ENCODE measurements at regions not wholly inside any gene's neighbourhood (a gene's known extent, or its start where the extent isn't known, plus 50 kb on each side); places are given as distances from the start of the nearest gene placed in this dataset.
"Not testable (repeated sequence)": the region's sequence is repeated elsewhere in the genome, so short reads cannot be mapped to it uniquely, and the experiment has no call there.

DNA sequence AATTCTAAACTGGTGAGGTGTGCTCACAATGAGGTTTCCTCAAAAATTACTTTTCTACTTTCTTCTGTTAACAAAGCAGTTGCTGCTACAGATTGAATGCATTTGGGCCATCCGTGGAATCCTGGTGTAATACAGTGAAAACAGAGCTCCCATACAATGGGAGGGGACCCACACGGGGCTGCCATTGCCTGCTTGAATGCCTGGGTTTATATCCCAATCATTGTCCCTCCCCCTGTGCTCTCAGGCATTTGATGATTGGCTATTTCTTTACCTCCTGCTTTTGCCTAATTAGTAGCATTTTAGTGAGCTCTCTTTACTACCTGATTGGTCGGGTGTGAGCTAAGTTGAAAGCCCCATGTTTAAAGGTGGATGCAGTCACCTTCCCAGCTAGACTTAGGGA is 52.9 kb upstream of the CSF1 start:
- DNase-seq (ENCODE audit: low spot score) = not testable (repeated sequence)

DNA sequence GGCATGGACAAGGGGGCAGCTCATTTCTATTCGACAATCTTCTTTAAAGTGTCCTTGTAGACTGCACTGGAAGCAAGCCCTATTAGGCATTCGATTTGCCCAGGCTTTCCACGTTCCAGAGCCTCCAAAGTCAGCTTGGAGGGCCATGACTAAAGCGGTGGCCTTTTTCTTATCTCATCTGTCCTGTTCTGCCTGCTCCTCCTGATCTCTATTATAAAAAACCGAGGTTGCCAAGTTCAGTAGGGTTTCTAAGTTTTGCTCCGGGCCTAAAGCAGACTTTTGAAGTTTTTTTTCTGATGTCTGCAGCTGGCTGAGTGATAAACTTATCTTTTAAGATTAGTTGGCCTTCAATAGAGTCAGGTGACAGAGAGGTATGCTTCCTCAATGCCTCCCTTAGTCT is 54.7 kb upstream of the CSF1 start:
- DNase-seq (ENCODE audit: low spot score) = not testable (repeated sequence)

DNA sequence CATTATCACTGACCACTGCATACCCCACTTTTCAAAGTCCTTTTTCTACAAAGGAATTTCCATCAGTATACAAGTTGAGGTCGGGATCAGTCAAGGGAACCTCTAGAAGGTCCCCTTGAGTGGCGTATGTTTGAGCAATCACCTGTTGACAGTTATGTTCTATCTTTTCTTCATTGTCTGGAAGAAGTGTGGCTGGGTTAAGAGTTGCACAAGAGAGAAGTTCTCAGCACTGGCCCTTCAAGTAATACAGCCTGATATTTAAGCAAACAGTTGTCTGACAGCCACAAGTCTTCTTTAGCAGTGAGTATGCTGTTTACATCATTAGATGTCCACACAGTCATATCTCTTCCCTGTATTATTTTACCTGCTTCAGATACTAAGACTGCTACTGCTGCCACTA is 56.7 kb upstream of the CSF1 start:
- not testable (repeated sequence) for DNase-seq (ENCODE audit: low spot score)

DNA sequence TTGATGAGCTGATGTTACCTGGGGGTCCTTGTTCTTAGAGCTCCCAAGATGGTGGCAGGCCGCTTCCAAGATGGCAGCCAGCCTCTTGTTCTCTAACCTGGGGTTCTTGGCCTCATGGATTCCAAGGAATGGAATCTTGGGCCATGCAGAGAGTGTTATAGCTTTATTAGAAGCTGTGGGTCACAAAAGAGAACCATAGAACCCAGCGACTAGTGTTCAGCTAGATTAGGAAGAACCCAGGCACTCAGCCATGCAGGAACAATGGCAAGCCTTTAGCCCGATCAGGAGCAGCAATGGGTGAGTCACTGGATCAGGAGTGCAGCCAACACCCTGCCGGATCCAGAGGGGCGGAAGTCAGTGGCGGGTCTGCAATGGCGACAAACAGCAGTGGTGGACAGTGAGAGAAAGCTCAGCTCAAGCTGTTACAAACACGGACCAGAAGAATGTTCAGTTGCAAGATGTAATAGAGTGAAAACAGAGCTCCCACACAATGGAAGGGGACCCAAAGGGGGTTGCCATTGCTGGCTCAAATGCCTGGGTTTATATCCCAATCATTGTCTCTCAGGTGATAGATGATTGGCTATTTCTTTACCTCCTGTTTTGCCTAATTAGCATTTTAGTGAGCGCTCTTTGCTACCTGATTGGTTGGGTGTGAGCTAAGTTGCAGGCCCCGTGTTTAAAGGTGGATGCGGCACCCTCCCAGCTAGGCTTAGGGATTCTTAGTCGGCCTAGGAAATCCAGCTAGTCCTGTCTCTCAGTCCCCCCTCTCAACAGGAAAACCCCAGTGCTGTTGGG is 58.2 kb upstream of the CSF1 start:
- not testable (repeated sequence) for DNase-seq (ENCODE audit: low spot score)

DNA sequence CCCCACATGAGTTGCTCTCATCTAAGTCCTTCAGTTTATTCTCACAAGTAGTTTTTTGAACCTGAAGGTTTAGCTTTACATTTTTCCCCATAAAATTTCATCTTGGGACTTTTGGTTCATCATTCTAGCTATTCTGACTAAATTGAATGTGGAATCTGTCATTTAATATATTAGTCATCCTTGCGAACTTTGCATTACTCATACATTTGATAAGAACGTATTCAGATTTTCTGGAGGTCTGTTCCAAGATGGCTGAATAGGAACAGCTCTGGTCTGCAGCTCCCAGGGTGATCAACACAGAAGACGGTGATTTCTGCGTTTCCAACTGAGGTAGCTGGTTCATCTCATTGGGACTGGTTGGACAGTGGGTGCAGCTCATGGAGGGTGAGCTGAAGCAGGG is 59.8 kb upstream of the CSF1 start:
- no peak for DNase-seq (ENCODE audit: low spot score)

DNA sequence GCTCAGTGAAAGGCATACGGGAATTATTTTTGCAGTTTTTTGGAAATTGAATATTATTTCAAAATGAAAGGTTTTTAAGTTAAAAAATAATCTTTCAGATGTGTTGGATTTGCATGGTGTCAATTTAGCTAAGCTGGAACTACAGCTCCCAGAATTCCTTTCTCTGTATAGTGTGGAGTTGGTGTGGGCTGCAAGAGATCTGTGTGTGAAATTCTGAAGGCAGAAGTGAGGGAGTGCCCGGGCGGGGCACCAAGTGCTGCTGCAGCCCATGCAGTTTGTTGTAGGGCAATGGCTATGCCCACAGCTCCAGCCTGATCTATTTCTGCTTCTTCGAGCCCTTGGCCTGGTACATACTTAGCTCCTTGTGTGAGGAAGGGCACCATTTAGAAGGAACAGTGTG is 60.5 kb upstream of the CSF1 start:
- no peak for DNase-seq (ENCODE audit: low spot score)

DNA sequence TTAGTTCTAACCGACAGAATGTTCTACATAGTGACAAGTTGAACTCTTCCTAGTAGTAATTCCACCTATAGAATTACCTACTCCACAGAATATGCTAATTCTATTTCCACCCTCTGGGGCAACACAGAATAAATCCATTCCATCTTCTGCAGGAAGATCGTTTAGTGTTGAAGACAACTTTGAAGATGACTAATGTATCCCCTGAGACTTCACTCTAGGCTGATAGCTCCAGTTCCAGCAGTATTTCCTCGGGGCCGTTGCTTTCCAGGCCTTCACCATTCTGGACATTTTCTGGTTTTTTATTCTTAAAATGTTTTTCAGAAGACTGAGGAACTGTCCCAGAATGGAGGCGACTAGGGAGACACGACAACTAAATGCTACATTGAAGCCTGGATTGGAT is 61.0 kb upstream of the CSF1 start:
- no peak for DNase-seq (ENCODE audit: low spot score)

DNA sequence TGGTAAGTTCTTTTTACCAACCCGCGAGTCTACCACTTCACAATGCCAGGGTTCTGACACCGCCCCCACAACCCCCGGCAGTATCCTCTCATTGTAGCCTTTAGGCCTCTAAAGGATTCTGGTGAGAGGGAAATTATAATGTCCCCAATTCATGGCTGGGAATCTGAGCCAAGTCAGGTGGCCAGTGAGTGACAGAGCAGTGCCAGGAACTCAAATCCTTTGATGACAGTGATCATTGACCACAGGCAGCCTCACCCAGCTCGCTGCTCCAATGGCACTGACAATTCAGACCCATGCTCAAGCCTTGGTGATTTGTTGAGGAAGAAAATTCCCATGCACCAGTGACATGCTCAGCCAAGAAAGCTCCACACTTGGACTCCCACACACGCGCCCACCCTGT is 63.4 kb upstream of the CSF1 start:
- no peak for DNase-seq (ENCODE audit: low spot score)

DNA sequence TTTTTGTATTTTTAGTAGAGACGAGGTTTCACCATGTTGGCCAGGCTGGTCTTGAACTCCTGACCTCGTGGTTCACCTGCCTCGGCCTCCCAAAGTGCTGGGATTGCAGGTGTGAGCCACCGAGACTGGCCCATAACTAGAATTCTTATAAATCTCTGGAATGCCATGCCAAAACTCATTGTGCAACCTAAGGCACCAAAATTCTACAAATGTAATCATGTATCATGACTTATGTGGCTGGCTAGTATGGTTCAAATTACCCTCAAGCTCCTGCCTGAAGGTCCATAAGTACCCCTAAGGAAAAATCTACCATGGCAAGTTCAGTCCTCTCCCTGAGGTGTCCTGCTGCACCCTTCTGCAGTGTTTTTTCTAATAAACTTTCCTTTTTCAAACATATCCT is 63.8 kb upstream of the CSF1 start:
- DNase-seq (ENCODE audit: low spot score) = no peak

DNA sequence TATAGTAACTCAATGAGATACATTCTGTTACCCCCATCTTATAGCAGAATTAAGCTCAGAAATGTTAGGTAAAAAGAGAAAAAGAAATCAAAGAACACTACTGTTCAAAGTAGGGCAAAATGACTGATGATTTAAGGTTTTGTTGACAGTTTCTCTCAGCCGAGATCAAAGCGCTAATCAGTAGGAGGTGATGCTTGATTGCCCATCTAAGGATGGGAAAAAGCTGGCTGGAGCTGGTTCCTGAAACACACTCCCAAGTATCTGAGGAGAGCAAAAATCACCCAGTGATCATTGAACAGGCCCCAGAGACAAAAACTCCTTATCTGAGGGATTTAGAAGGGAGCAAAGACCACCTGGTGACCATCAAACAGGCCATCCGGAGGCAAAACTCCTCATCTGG is 64.5 kb upstream of the CSF1 start:
- no peak for DNase-seq (ENCODE audit: low spot score)

DNA sequence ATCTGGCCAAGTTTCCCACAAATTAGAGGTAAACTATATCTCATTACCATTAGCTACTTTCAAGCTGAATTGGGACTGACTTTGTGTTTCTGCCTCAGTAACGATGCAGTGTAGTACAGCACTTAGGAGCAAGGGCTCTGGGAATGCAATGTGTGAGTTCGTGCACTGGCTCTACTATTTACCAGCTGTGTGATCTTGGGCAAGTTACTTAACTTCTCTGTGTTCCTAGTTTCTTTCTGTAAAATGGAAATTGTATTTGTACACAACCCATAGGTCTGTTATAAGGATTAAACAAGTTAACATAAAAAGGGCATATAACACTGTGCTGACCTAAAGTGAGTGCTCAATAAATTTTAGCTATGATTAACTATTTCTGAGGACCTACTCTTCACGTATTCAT is 65.0 kb upstream of the CSF1 start:
- DNase-seq (ENCODE audit: low spot score) = no peak

DNA sequence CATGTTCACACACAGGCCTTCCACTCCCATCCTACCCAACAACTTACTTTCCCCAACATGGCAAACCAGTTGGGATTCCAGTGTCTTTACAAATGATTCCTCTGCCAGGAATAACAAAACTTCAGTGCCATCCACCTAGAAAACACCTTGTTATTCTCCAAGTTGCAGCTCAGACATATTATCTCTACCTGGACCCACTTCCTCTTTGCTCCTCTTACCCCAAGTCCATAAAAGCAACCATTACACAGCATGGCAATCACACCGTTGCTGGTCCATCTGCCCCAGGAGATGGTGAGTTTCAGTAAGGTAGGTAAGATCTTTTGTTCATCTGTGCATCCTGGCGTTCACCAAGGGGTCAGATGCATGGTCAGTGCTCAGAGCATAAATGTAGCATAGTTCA is 66.0 kb upstream of the CSF1 start:
- DNase-seq (ENCODE audit: low spot score) = no peak

DNA sequence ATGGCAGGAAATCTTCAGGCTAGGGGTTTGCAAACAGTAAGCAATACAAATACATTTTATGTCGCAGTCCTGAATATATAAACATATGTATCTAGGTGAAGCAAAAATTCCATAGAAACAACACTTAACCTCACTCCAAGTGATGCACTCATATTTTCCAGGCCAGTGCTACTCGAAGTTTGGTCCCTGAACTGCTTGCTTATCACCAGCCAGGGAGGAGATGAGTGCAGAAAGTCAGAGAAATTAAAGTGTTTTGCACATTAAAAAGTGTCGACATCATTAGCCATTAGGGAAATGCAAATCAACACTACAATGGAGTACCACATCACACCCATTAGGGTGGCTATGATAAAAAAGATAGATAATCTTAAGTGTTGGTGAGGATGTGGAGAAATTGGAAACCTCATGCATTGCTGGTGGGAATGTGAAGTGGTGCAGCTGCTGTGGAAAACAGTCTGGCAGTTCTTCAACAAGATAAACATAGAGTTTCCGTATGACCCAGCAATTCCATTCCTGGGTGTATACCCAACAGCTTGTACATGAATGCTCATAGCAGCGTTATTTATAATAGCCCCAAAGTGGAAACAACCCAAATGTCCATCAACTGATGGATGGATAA is 70.5 kb upstream of the CSF1 start:
- DNase-seq (ENCODE audit: low spot score) = no peak

DNA sequence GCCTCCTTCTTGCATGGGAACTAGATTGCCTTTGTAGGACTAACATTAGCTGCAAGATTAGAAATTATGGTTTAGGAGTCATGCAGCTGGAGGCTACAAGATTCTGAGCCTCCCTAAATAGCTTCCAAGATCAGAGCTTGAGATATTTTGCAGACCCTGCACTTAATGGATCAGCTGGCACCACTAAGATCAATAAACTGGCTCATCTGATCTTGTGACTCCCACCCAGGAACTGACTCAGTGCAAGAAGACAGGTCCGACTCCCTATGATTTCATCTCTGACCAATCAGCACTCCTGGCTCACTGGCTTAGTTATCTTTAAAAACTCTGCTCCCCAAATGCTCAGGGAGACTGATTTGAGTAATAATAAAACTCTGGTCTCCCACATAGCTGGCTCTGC is 71.4 kb upstream of the CSF1 start:
- DNase-seq (ENCODE audit: low spot score) = not testable (repeated sequence)

DNA sequence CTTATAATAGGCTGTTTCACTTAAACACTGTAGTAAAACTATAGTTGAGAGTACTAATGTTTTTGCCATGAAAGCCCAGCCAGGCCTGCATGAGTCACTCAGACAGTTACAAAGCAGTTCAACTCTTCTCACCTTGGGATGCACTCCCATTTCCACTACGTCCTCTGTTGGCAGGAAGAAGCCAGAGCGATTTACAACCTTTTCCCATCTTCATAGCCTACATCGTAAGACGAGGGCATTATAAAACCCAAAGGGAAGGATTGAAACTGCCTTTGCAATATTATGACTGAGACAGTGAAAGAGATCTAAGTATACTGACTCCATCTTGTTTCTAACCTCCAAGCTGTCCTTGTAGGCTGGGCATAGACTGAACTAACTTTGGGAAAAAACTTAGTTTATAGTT is 71.8 kb upstream of the CSF1 start:
- no peak for DNase-seq (ENCODE audit: low spot score)

DNA sequence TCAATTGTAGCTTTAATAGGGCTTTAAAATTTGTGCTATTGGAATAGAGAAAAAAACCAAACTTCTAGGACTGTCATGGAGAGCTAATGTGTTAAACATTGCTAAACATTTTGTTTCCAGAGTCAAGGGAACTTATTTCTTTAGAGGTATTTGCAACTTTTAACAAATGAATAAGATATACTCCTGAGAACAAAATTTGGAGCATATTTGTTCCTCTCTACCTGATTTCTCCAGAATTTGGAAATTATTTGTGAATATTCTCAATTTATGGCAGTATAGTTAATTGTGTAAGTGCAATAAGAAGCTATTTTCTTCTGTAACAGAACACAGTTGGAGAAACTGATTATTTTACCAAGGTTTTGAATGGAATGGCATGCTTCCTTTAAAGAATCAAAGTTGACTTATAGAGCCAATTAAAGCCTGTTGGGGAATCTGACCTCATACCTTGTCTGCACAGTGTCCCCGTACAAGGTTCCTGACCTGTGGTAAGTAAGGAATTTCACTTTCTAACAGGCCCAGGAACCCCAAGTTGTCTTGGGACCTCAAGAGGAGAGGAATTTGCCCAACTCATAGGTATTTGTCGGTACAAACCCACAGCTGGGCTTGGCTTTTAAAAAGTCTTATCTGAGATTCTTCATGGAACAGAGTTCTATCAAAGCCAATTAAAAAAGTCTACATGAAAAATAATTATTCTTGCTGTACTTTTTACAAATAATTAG is 72.6 kb upstream of the CSF1 start:
- no peak for DNase-seq (ENCODE audit: low spot score)

DNA sequence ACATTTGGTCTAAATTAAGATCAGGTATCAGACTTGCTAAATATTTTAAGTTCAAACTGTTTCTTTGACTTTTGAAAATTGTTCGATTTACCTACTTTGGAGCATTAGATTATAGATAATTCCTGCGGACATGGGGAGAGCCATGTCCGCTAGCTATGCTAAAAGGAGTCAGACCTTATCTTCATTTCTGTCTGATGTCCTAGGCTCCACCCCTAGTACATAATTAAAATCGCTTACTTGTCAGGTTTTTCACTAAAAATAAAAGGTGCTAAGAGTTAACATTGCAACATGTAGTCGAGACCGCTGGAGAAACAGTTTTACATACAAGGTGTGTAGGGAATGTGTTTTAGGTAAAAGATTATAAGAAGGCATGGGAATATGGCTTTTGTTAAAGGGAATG is 71.9 kb upstream of the EPS8L3 start:
- not testable (repeated sequence) for DNase-seq (ENCODE audit: low spot score)

DNA sequence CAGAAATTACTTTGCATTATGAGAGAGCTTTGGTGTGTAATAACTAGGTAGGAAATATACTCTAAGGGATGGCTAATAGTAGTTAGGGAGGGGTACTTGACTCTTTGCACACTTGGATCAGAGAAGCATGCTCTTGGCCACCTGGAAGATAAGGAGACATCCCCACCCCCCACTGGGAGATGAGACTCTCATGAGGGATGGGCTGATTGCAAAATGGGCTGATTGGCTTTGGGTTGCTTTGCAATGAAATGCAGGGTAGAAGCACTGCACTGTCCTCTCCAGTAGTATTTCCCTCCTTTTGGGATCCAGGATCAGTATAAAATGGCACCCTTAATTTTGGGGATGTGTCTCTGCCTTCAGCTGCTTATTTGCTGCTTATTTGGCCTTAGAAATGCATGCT is 71.2 kb upstream of the EPS8L3 start:
- DNase-seq (ENCODE audit: low spot score) = no peak

DNA sequence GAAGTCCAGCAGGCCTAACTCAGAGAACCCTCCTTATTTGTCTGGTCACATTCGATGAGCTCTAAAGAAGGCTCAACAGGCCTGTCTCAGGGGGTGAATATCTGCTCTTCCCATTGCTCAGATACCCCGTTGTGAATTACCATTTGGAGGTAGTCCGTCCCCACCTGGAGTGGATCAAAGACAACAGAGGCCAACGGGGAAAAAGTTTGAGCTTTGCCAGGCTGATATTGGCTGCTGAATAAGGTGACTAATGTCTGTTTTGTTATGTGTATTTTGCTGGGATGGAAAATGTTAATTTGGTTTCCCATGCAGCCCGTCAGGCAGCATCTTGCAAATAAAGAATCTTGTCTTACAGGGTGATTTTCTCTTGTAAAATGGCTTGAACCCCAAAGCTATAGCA is 69.2 kb upstream of the EPS8L3 start:
- no peak for DNase-seq (ENCODE audit: low spot score)

DNA sequence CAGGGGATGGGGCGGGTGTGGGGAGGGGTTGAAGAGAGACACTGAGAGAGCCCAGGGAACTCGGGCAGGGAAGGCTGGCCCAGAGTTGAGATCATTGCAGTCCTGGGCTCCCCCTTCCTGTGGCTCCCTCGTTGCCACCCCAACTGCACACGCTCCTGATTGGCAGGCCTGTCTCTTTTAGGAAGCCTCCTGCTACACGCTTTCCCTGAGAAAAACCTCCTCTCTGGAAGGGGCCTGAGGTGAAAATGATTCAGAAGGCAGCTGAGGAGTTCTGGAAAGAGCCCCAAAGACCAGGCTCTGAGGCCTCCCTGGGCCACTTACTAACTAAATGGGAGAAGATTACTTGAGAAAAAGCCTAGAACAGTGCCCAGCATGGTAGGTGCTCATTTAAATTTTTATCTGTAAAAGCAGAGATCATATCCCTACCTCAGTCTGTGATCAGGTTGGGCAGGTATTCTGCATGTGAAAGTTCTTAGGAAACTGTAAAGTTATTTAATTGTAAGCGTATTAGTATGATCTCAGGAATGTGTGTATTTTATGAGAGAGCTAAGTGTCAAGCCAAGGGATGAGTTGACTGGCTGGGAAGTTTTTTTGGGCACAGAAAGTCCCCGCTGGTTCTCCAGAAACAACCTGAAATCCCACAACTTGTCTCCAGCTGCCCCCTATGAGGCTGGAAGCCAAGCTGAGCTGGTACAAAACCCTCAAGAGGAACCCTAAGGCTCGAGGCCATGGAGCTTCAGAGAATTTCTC is 65.2 kb upstream of the EPS8L3 start:
- DNase-seq (ENCODE audit: low spot score) = no peak

DNA sequence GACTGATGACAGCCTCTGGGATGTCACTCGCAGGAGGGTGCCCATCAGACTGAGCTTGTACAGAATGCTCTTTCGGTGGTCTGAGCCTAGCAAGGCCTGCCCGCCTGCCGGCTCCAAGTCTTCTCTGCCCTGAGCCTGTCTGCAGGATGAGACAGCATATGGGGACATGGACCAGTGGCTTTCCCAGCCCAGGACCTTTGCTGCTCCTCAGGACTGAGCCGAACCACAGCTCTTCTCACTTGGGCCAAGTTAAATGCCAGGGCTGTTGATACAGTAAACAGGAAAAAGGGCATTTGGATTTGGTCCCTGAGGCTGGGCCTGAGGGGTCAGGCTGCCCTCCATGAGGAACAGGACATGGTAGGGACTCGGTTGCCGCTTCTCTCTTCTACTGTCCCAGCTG is 64.3 kb upstream of the EPS8L3 start:
- no peak for DNase-seq (ENCODE audit: low spot score)

DNA sequence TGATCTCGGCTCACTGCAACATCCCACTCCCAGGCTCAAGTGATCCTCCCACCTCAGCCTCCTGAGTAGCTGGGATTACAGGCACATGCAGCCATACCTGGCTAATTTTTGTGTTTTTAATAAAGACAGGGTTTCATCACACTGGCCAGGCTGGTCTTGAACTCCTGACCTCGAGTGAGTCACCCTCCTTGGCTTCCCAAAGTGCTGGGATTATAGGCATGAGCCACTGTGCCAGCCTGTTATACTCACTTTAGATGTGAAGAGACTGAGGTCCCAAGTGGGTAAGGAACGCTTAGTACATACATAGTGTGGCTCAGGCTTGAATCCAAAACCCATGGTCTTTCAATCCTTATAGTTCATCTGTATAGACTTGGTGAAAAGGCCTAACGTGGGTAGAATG is 63.7 kb upstream of the EPS8L3 start:
- no peak for DNase-seq (ENCODE audit: low spot score)

DNA sequence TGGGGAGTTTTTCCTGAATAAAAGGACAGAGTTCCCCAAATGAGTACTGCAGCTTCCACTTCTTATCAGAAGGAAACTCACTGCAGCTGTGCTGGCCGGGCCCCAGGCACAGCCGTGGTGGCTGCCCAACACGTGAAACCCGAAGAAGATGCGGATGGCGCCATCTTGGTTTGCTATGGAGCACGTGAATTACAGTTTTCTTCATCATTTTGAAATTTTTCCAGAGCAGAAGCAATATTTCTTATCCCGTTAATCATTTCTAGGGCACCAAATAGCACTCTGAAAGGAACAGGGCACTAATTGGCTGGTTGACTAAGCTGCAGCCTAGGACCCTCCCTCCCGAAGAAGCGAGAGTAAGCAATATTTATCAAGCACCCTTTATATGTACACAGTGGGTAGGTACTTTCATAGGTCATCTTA is 63.2 kb upstream of the EPS8L3 start:
- DNase-seq (ENCODE audit: low spot score) = no peak
